ENCODE measurements at regions not wholly inside any gene's neighbourhood (a gene's known extent, or its start where the extent isn't known, plus 50 kb on each side); places are given as distances from the start of the nearest gene placed in this dataset.

GRCh38 chr20:50290112-50290511 lies 99.5 kb downstream of the CEBPB start:
- TF ChIP-seq ZNF274 (IDR thresholded peaks at IDR 0.05; ENCODE audit: low read depth, low read length), result no peak
- no peak for TF ChIP-seq YY1 (IDR thresholded peaks at IDR 0.05; ENCODE audit: insufficient read depth, insufficient read length)

All from NT2/D1 (cell line).